B cell (primary cell): ENCODE measurements at regions not wholly inside any gene's neighbourhood (a gene's known extent, or its start where the extent isn't known, plus 50 kb on each side); places are given as distances from the start of the nearest gene placed in this dataset.

Source experiments
- ATAC-seq: fragments of 200-7000 bp; cut with Tn5 transposase; one replicate; pipeline ENCODE4 v1.10.0; 2021; ENCODE audit warnings: low read depth, mild to moderate bottlenecking, moderate number of reproducible peaks, moderate library complexity
- CTCF ChIA-PET: fragments of 350-600 bp; sonication (Branson Sonifier 250); formaldehyde crosslinking; loops from one replicate; lab custom pipeline; 2021; ENCODE audit warnings: antibody characterized with exemption, inconsistent platforms; lab: Charles Lee
- POLR2A ChIA-PET: fragments of 350-600 bp; sonication (Branson Sonifier 250); formaldehyde crosslinking; loops from one replicate; lab custom pipeline; 2021; ENCODE audit warnings: antibody characterized with exemption; lab: Charles Lee
- DNase-seq: peaks from one replicate; pipeline ENCODE4 v3.0.0; 2013
- H2AFZ ChIP-seq: 2 replicates; pipeline ENCODE4 v1.6.1; 2012; ENCODE audit warnings: mild to moderate bottlenecking, low read depth, low read length; ENCODE audit not compliant: insufficient read depth, poor library complexity, severe bottlenecking
- H3K27ac ChIP-seq, 2 donors: 1 replicate in 1 of 2; 2 replicates in 1 of 2; pipeline ENCODE4 v1.5.1; 2012 to 2013; ENCODE audit warnings: low read length in 2 of 2, mild to moderate bottlenecking in 2 of 2, moderate library complexity in 1 of 2
- H3K27me3 ChIP-seq, 4 experiments: fragments of 200-600 bp in 1 of 4; sonication (generic) in 1 of 4; replicated peaks in 1 of 4; 1 replicate in 2 of 4; 2 replicates in 2 of 4; pipeline versions ENCODE4 v1.6.1 to v1.7.0; 2013 to 2016; ENCODE audit warnings: low read length in 3 of 4, mild to moderate bottlenecking in 2 of 4, mixed read lengths in 1 of 4, moderate library complexity in 1 of 4; ENCODE audit not compliant: insufficient read depth in 4 of 4, control insufficient read depth in 3 of 4; ENCODE audit errors: control extremely low read depth in 1 of 4
- H3K36me3 ChIP-seq, 2 experiments: replicated peaks in 1 of 2; 1 replicate in 1 of 2; 2 replicates in 1 of 2; pipeline versions ENCODE4 v1.6.1 to v1.7.1; 2013; ENCODE audit warnings: low read length in 1 of 2; ENCODE audit not compliant: insufficient read depth in 2 of 2, control insufficient read depth in 1 of 2; ENCODE audit errors: control extremely low read depth in 1 of 2, extremely low read depth in 1 of 2
- H3K4me1 ChIP-seq, 2 donors: fragments of 200-600 bp in 1 of 2; sonication (generic) in 1 of 2; 1 replicate in 1 of 2; 2 replicates in 1 of 2; pipeline versions ENCODE4 v1.5.1 to v1.6.1; 2013 to 2017; ENCODE audit warnings: low read length in 2 of 2; ENCODE audit not compliant: control insufficient read depth in 2 of 2, insufficient read depth in 2 of 2
- H3K4me2 ChIP-seq: replicated peaks from 2 replicates; pipeline ENCODE3; 2012; ENCODE audit warnings: mild to moderate bottlenecking, low read depth, low read length; ENCODE audit not compliant: poor library complexity, severe bottlenecking
- H3K4me3 ChIP-seq, 5 experiments: fragments of 200-600 bp in 1 of 5; sonication (generic) in 1 of 5; 1 replicate in 3 of 5; 2 replicates in 2 of 5; pipeline versions ENCODE4 v1.5.1 to v1.7.0; 2011 to 2016; ENCODE audit warnings: low read length in 4 of 5, mild to moderate bottlenecking in 4 of 5, low read depth in 2 of 5, control low read depth in 1 of 5, moderate library complexity in 1 of 5; ENCODE audit not compliant: insufficient read depth in 1 of 5; ENCODE audit errors: control extremely low read depth in 1 of 5, extremely low read depth in 1 of 5
- H3K79me2 ChIP-seq: fragments of 200-600 bp; sonication (generic); one replicate; pipeline ENCODE4 v1.6.0; 2016; ENCODE audit warnings: low read length; ENCODE audit not compliant: control insufficient read depth, insufficient read depth
- H3K9ac ChIP-seq: fragments of 200-600 bp; sonication (generic); 2 replicates; pipeline ENCODE4 v1.6.1; 2017; ENCODE audit warnings: mild to moderate bottlenecking, low read length, moderate library complexity
- H3K9me3 ChIP-seq, 3 donors: one replicate each; pipeline versions ENCODE4 v1.6.1 to v1.7.1; 2013; ENCODE audit warnings: low read length in 2 of 3; ENCODE audit not compliant: control insufficient read depth in 2 of 3, insufficient read depth in 1 of 3; ENCODE audit errors: control extremely low read depth in 1 of 3
- H4K20me1 ChIP-seq: 2 replicates; pipeline ENCODE4 v1.6.0; 2012; ENCODE audit warnings: mild to moderate bottlenecking, low read length; ENCODE audit not compliant: insufficient read depth, control insufficient read depth, poor library complexity, severe bottlenecking
- H3K27ac Mint-ChIP-seq: one replicate; pipeline ENCODE4 v1.8.0; 2021; ENCODE audit warnings: mixed read lengths
- H3K27me3 Mint-ChIP-seq: one replicate; pipeline ENCODE4 v1.8.0; 2021; ENCODE audit warnings: mixed read lengths
- H3K4me1 Mint-ChIP-seq: one replicate; pipeline ENCODE4 v1.8.0; 2021; ENCODE audit warnings: mixed read lengths
- H3K4me3 Mint-ChIP-seq: one replicate; pipeline ENCODE4 v1.8.0; 2021; ENCODE audit warnings: mixed read lengths
- H3K9me3 Mint-ChIP-seq: one replicate; pipeline ENCODE4 v1.8.0; 2022; ENCODE audit warnings: mixed read lengths; ENCODE audit not compliant: insufficient read depth
- EZH2 ChIP-seq: IDR thresholded peaks from 2 replicates; pipeline ENCODE4 v1.6.1; 2012; ENCODE audit warnings: borderline replicate concordance, low read depth, mild to moderate bottlenecking, moderate library complexity, low read length; ENCODE audit not compliant: insufficient read depth, poor library complexity, severe bottlenecking
- WGBS: methylation state at CpG from one replicate; pipeline ENCODE4 v1.1.5; 2013; ENCODE audit warnings: missing lambda C conversion rate; ENCODE audit not compliant: insufficient coverage; 5-methylcytosine and 5-hydroxymethylcytosine counted together
- intact Hi-C: fragments of 100-400 bp; cut with micrococcal nuclease; formaldehyde crosslinking; loops from one replicate; pipeline ENCODE4 v1.10.0; 2022
- TF ChIP-seq, protein P1 (sequence below): fragments of 200-600 bp; IDR thresholded peaks from one replicate; pipeline ENCODE4 v1.8.0; 2022; ENCODE audit warnings: antibody characterized with exemption, mild to moderate bottlenecking

DNA sequence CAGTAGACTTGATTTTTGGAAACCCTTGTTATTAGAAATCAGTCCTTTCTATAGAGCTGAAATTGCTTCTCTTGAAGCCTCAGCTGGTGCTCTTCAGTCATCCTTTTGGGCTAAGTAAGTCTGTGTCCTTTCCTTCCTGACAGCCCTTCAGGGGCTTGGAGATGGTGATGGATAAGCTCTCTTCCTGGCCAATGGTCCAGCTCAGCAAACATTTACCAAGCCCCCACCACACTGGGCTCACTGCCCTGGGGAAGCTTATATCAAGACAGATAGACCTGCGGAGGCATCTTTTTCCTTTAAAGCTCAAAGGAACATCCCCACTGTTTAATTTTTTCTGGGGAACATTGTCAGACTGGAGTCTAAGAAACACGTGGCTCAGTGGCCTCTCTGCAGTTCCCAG is 139.6 kb downstream of the HAPSTR1 start:
- H3K27ac ChIP-seq = no peak overlapping the region
- H3K79me2 ChIP-seq = no peaks in the 10 kb centered on the region
- 63% methylated on average over 2 of the region's 2 CpGs for WGBS
- H3K36me3 ChIP-seq = no peaks in the 10 kb centered on the region
- Mint-ChIP-seq H3K4me3 (no peak overlapping the region), H3K9me3 (no peaks in the 10 kb centered on the region), H3K27ac (no peak overlapping the region), H3K4me1 (no peaks in the 10 kb centered on the region), H3K27me3 (peaks cover 30% of the 10 kb centered on the region)
- H3K4me2 ChIP-seq = no peak overlapping the region
- H3K9ac ChIP-seq = no peak overlapping the region
- CTCF ChIA-PET = no interaction called here
- POLR2A ChIA-PET = no interaction called here
- H4K20me1 ChIP-seq = no peaks in the 10 kb centered on the region
- TF ChIP-seq, protein P1, sequence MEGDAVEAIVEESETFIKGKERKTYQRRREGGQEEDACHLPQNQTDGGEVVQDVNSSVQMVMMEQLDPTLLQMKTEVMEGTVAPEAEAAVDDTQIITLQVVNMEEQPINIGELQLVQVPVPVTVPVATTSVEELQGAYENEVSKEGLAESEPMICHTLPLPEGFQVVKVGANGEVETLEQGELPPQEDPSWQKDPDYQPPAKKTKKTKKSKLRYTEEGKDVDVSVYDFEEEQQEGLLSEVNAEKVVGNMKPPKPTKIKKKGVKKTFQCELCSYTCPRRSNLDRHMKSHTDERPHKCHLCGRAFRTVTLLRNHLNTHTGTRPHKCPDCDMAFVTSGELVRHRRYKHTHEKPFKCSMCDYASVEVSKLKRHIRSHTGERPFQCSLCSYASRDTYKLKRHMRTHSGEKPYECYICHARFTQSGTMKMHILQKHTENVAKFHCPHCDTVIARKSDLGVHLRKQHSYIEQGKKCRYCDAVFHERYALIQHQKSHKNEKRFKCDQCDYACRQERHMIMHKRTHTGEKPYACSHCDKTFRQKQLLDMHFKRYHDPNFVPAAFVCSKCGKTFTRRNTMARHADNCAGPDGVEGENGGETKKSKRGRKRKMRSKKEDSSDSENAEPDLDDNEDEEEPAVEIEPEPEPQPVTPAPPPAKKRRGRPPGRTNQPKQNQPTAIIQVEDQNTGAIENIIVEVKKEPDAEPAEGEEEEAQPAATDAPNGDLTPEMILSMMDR = no peak
- TF ChIP-seq EZH2 = no peak
- H3K27me3 ChIP-seq = peaks cover 0 to 7% (median 0%) of the 10 kb centered on the region in 4 experiments
- ATAC-seq = no peak
- intact Hi-C loops = no loop called here
- H3K9me3 ChIP-seq = no peaks in the 10 kb centered on the region
- H3K4me1 ChIP-seq = no peaks in the 10 kb centered on the region
- H2AFZ ChIP-seq = no peak overlapping the region
- H3K4me3 ChIP-seq = no peak overlapping the region
- no peak for DNase-seq

DNA sequence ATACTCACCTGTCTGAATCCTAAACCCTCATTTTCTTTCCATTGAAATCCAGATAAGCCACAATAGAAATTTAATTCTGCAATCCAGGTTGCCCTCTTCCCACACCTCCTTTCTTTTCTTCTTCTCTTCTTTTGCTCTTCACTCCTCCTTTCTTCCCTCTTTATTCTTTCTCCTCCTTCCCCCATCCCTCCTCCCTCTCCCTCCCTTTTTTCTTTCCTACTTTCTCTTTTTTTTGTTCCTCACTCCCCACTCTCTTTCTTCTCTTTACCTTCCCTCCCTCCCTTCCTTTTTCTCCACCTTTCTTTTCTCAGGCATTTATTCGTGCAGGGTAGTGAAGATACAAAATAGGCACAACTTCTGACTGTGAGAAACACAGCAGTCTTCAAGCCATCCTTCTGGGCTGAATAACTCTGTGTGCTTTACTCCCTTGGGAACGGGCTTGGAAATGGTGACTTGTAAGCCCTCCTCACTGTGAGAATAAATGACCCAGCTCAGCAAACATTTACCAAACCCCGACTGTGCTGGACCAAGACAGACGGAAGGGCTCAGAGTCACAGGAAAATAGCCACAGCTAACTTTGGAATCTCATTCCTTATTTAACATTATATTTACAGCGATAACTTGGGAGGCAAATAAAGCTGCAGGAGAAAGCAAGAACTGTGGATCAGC is 140.8 kb downstream of the HAPSTR1 start:
- H3K9me3 ChIP-seq = peaks cover 0 to 4% (median 0%) of the 10 kb centered on the region in 3 donors
- intact Hi-C loops = no loop called here
- 43% methylated on average over 2 of the region's 5 CpGs for WGBS

More for the DNA sequence above, 140.8 kb downstream of the HAPSTR1 start:
- Histone ChIP-seq H4K20me1 (no peaks in the 10 kb centered on the region), H3K4me2 (no peak overlapping the region), H3K27me3 (peaks cover 0 to 7% (median 0%) of the 10 kb centered on the region in 4 experiments), H2AFZ (no peak overlapping the region), H3K79me2 (no peaks in the 10 kb centered on the region), H3K27ac (no peak overlapping the region), H3K4me3 (no peak overlapping the region), H3K9ac (no peak overlapping the region), H3K4me1 (no peaks in the 10 kb centered on the region), H3K36me3 (no peaks in the 10 kb centered on the region)
- ChIA-PET POLR2A (no interaction called here), CTCF (no interaction called here)
- Mint-ChIP-seq H3K27me3 (peaks cover 30% of the 10 kb centered on the region), H3K4me3 (no peak overlapping the region), H3K9me3 (peaks cover under 1% of the 10 kb centered on the region), H3K4me1 (no peaks in the 10 kb centered on the region), H3K27ac (no peak overlapping the region)
- TF ChIP-seq EZH2 = no peak
- TF ChIP-seq, protein P1 = no peak
- DNase-seq = no peak
- ATAC-seq = no peak
